Esophagus mucosa (tissue), 1 donor: ENCODE measurements at regions not wholly inside any gene's neighbourhood (a gene's known extent, or its start where the extent isn't known, plus 50 kb on each side); places are given as distances from the start of the nearest gene placed in this dataset.
A peak's percentile ranks its signal among the peaks of the same experiment; 100 is the strongest.
"Not testable (repeated sequence)": the region's sequence is repeated elsewhere in the genome, so short reads cannot be mapped to it uniquely, and the experiment has no call there.

Experiments
- ATAC-seq: fragments of 200-7000 bp; cut with Tn5 transposase; one replicate; pipeline ENCODE4 v1.9.1; 2020
- donor health status: DM: yes; HTN: yes; CAD: no.

DNA sequence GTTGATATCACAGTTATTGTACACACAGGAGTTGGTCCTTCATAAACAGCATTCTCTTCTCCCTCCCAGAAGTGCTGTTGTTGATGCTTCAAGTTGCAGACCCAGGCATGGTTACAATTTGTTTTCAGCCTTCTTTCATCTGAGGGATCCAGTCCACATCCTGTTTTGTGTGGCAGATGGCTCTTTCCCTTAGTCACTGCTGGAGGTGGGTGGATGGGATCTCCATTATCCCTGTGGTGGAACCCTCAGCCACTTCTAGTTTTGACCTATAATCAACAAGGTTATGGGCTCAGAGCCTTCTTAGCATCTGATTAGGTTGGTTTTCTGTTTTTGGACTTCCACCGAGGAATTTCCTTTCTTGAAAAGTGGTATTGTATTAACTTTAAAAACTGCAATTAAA is 214.2 kb downstream of the SH2D4B start:
- ATAC-seq, result no peak

DNA sequence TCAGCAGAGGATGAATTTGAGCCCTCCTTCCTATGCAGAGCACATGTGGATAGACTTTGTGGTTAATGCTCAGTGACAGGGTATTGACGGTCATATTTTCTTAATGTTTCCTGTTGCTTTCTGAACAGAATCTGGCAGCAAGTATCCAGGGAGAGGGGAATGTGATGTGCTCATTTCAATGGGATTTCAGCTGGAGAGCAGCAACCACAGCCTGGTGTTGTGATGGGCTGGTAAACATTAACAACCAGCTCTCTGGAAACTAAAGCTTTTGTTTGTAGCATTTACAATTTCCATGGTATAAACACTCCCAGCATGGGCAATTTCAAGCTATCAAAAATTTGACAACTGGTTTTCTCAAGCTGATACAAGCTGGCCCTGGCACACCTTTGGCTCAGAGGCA is 215.9 kb downstream of the SH2D4B start:
- ATAC-seq, result no peak

DNA sequence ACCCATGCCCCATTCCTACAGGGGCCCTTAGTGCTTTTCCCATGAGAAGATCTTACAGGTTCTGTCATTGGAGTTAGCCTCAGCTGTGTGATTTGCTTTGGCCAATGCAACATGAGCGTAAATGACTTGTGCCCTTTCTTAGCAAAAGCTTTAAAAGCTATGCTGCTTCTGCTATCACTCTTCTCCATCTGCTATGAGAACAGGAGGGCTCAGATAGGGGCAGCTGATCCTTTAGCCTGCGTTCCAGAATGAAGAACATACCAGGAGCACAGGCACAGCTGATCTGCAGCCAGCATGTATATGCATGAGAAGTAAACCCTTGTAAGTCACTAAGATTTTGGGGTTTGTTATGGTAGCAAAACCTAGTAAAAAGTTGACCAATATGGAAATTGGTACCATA is 218.2 kb downstream of the SH2D4B start:
- ATAC-seq, result no peak

DNA sequence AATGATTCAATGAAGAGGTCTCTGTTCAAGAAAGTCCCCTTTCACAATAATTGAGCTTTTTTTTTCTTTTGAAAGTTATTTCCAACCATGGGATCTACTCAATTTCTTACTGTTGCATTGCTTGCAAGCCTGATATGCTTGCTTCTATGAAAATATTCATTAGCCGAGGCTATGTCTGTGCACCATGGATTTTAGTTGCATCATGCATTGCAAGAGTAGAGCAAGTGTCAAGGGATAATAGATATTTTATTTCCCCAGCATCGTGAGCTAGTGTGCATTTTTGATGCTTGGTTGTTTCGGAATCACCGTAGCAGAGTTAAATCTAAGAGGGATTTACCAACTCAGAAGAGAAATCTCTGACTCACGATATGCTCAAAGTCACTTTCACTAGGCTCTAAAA is 222.0 kb downstream of the SH2D4B start:
- ATAC-seq, result no peak

DNA sequence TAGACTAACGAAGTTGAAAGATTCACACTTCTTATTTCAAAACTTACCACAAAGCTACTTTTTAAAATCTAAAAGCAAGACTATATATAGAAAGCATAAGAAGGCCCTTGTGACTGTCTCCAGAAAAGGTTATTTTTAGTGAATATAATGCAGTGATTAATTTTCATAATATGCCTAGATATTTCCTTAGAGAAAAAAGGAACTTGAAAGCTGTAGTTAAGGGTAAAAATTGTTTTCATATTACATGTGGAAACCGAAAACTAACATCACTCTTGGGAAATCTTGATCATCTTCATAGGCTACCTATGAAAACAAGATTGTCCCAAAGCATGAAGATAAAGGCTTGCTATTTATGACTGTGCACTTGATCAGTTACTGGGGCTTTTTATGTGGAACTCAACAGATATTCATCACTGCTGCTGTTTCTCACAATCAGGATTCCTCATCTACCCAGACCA is 223.2 kb downstream of the SH2D4B start:
- no peak for ATAC-seq

DNA sequence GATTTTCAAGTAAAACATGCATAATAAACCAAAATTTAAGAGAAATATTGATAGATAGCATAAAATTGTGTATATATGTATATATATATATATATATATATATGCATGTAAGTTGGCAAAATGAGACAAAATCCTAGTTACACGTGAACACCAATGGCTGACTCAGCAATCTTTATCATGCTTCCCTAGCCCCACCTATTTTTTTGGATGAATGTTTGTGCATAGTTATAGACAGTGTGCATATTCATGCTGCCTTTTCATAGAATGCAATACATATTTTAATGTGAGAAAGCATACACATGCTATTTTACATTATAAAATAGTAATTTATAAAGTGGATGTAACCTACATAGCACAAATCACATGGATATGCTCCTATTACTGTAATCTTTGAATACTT is 230.3 kb downstream of the SH2D4B start:
- no peak for ATAC-seq

DNA sequence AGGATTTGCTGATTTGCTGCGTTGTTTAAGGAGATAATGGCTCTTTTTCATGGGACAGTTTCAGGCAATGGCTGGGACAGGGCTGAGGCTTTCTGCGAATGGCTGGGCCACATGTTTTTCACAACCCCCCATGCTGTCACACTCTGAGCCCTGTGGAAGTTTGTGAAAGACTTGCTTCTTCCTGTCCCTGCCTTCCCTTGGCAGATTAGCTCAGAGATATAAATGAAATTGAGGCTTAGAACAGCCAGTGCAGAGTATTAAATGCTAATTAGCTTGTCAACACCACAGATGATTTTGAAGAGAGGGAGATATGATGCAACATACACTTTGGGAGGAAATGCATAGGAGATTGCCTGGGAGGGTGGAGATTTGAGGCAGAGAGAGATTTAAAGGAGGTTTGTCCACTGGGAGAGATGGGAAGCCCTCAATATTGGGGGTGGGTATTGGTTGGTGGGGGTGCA is 232.0 kb downstream of the SH2D4B start:
- ATAC-seq, result no peak

DNA sequence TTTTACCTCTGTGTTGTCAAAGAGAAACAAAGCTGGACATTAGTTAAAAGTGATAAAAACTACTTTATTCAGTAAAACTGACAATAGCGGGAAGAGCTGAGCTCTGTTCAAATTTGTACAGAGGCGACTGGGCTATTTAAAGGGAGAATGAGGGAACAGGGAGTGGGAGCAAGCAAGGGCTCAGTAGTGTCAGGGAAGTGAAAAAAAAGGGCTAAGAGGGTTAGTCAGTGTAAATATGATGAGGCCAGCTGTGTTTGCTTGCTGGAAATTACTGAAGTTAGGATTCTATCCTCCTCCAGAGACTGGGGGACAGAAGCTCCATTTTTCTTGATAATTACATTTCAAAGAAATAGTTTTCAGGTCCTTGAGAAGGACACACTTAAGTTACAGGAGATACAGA is 232.5 kb downstream of the SH2D4B start:
- no peak for ATAC-seq

DNA sequence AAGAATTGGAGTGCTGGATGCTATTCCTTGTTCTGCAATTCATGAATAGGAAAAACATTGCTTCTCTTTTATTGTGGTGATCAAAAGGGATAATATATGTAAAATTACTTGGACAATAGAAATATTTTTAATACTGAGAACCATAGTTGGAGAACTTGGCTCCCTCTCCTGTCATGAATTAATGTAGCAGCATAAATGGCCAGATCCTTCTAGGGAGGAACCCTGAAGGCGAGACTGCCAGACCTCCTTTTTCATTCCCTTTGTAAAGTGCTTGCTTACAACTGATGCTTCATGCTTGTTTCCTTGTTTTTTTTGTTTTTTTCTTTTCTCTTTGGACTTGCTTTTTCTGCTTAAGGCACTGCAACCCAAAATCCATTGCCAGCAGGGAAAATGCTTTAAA is 233.6 kb downstream of the SH2D4B start:
- no peak for ATAC-seq

DNA sequence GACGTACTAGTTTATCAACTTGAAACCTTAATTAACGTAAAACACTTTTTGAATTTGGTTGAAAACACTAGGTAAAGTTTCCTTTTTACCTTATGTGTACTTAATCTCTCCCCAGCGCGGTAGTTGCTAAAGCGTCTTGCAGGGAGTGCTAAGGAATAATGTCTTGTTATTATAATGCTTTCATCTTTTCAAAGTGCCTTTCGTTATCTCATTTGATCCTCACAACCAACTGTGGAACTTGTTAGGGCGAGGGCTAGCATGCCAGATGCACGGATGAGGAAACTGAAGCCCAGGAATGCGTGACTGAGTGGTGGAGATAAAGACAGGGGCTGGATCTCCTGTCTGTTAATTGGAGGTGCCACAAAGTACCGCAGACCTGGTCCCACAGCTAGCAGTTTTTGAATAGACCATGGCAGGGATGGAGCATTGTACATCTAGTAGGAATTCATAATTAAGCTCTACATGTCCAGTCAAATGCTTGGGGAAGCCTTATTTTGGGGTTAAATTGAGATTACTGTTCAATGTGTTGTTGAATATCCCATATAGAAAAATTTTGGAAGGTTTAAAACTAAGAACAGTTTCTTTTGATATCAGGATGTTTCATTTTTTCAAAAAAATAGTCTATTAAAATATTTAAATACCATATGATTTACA is 234.3 kb downstream of the SH2D4B start:
- no peak for ATAC-seq

DNA sequence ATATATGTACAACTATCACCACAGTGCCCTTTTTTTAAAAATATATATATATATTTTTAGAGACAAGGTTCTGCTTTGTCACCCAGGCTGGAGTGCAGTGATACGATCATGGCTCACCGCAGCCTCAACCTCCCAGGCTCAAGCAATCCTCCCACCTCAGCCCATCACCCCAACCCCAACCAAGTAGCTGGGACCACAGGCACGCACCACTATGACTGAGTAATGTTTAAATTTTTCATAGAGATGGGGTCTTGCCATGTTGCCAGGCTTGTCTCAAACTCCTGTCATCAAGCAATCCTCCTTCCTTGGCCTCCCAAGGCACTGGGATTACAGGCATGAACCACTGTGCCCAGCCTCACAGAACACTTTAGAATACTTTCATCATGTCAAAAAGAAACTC is 234.9 kb downstream of the SH2D4B start:
- ATAC-seq, result no peak

DNA sequence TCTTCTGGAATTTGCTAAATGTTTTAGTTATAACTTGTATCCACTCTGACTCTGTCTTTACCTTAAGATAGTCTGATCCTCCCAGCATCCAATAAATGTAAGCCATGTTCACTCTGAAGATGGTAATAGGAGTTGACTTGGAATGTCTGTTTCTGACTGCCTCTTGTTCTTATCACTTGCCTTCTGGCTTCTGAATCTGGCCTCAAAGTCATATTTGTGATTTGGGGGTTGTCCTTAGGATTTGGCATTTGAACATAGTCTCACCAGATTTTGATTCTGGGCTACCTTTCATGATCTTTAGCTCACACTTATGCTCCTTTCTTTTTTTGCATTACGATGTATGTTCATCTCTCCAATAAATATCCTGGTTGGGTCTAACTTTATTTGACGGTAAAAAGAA is 247.0 kb downstream of the SH2D4B start:
- ATAC-seq, result no peak

DNA sequence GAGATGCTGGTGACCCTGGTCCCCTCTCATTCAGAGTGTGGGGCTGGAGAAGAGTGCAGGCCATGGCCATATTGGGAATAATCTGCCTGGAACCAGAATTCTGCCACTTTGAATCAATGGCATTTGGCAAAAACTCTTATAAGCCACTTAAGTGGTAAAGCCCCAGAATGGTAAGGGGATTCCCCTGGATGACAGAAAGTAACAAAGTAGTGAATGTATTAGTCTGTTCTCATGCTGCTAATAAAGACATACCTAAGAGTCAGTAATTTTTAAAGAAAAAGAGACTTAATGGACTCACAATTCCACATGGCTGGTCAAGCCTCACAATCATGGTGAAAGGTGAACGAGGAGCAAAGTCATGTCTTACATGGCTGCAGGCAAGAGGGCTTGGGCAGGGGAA is 248.6 kb downstream of the SH2D4B start:
- no peak for ATAC-seq

DNA sequence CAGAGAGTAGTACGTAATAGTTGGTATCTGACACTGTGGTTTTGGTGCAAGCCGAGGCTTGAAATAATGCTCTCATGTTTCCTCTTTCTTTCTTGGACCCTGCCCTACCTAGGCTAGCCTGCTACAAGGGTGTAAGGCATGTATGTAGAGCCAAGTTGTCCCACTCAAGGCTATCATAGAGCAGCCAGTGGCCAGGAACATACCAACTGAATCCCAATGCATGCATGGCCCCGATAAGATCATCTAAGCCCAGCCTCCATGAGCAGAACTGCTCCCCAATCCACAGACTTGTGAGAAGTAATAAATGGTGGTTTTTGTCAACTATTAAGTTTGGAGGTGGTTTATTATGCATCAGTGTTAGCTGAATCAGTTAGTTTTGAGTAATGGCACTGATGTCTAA is 250.2 kb downstream of the SH2D4B start:
- no peak for ATAC-seq

DNA sequence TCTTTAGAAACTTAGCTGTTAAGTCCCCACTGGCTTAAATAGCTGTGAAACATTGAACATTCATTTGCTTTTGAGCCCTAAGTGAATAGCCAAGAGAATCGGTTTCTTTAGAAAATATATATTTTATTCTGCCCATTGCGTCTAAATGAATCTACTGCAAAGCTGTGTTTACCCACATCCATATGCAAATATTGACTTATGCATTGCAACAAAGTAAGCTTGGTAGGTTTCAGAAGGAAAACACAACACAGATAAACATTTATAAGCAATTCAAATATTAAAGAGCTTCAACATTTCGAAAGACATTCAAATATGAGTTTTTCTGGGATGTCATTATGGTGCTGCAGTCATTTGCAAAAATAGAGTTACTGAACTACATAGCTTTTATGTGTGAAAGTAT is 257.3 kb downstream of the SH2D4B start:
- ATAC-seq, result no peak

DNA sequence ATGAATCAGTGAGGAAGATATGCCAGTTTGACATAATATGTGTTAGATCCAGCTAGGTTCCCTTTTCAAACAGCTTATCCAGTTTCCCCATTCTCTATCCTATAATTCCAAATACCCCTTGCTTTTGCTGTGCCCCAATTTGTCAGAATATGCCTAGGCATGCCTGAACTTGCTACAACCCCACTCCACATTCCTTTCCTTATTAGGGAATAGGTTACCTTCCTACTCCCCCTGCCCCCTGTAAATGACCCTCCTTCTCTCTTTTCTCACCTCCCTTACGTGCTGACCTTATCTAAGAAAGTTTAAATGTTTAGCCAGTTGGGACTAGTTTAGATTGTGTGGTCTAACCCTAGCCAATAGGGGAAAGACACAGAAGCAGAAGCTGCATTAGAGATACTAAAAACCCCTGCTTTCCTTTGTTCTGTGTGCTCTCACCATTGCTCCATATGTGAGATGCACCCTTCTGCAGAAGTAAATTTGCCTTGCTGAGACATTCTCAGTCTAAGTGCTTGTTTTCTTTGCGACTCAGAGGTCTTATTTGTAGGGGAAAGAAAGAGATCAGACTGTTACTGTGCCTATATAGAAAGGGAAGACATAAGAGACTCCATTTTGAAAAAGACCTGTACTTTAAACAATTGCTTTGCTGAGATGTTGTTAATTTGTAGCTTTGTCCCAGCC is 267.8 kb downstream of the SH2D4B start:
- ATAC-seq, result no peak

DNA sequence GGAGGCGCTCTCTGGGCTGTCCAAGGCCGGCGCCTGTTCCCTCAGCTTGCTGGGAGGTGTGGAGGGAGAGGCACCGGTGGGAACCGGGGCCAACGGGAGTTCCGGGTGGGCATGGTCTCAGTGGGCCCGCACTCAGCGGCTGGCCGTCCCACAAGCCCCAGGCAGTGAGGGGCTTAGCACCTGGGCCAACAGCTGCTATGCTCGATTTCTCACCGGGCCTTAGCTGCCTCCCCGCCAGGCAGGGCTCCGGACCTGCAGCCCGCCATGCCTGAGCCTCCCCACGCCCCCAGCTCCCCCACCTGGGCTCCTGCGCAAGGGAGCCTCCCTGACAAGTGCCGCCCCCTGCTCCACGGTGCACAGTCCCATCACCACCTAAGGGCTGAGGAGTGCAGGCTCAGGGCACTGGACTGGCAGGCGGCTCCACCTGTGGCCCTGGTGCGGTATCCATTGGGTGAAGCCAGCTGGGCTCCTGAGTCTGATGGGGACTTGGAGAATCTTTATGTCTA is 276.5 kb downstream of the SH2D4B start:
- no peak for ATAC-seq

DNA sequence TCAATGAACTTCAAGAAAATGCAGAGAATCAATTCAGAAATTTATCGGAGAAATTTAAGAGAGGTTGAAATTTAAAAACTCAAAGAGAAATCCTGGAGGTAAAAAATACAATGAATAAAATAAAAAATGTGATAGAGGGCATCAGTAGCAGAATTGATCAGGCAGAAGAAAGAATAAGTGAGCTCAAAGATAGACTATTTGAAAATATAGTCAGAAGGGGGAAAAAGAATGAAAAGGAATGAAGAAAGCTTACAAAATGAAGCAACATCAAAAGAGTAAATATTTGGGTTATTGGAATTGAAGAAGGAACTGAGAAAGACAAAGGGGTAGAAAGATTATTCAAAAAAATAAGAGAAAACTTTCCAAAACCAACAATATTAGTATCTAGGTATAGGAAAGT is 291.4 kb downstream of the SH2D4B start:
- ATAC-seq, result no peak

DNA sequence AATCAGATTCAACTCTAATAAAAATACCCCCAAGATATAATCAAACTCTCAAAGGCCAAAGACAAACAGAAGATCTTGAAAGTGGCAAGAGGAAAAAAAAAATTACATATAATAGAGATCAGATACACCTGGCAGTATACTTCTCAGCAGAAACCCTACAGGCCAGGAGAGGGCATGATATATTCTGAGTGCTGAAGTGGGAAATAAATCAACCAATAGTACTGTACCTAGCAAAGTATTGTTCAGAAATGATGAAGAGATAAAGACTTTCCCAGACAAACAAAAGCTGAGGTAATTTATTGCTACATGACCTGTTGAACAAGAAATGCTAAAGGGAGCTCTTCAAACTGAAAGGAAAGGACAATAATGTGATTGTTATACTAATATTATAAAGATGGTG is 291.9 kb downstream of the SH2D4B start:
- ATAC-seq, result peak; percentile 77

DNA sequence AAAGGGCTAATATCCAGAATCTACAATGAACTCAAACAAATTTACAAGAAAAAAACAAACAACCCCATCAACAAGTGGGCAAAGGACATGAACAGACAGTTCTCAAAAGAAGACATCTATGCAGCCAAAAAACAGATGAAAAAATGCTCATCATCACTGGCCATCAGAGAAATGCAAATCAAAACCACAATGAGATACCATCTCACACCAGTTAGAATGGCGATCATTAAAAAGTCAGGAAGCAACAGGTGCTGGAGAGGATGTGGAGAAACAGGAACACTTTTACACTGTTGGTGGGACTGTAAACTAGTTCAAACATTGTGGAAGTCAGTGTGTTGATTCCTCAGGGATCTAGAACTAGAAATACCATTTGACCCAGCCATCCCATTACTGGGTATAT is 295.0 kb downstream of the SH2D4B start:
- not testable (repeated sequence) for ATAC-seq

DNA sequence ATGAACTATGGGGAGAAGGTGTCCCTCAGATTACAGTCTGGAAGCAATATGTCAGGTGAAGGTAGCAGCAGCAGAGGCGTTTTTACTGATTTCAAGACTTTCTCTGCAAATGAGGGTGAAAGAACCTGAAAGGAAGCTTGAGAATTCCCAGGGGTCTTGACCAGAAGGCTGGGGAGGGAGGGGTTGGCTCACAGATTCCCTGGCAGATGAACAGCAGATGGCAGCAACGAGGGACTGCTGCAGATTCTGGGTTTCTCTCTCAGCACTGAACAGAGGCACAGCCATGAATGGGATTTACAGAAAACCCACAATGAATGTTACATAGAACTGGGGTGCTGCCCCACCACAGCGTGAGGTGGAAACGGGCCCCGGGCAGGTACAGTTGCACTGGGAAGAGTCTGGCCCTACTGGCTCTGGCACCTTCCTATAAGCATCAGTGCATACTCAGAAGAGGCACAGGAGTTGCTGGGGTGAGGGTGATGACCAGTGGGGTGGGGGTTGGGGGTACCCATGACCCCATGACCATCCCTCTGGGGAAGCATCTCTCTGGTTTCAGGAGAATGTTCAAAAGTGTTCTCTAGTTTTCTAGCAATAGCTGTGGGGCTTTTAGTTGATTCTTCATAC is 317.8 kb downstream of the SH2D4B start:
- ATAC-seq, result no peak

DNA sequence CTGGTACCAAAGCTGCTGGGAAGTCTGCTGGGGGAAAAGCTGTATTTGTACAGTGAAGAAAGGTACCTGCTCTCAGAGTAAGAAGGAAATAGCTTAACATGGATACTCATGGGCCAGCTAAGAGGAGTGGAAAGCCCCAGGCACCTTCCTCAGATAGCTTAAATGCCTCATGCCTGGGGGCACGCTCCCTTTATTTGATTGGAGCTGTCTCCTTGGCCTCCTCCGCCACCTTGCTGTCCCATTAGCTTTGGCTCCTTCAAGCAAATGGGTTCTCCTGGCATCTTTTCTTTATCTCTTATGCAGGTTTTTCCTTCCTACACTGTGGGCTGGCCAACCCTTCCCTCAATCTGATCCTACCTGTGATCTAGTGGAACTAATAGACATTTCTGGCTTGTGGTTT is 318.5 kb downstream of the SH2D4B start:
- ATAC-seq, result no peak

DNA sequence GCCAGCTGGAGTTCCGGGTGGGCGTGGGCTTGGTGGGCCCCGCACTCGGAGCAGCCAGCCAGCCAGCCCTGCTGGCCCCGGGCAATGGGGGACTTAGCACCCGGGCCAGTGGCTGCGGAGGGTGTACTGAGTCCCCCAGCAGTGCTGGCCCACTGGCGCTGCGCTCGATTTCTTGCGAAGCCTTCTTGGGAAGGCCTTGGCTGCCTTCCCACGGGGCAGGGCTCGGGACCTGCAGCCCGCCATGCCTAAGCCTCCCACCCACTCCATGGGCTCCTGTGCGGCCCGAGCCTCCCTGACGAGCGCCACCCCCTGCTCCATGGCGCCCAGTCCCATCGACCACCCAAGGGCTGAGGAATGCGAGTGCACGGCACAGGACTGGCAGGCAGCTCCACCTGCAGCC is 321.6 kb downstream of the SH2D4B start:
- not testable (repeated sequence) for ATAC-seq

DNA sequence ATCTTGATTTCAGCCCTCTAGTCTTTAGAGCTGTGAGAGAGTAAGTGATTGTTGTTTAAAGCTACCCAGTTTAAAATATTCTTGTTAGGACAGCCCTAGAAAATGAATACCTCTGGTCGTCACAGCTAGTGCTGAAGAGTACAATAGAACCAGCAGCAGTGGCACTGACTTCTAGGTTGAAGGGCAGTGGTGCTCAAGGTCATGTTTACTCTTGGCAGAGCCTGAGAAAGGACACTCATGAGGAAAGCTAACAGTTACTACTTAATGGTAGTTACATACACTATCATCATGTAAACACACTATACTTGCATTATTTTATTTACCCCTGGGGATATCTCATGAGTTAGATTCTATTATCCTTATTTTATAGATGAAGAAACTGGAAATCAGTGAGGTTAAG is 323.0 kb downstream of the SH2D4B start:
- ATAC-seq, result no peak
